Astrocyte (in vitro differentiated cells and primary cell): ENCODE measurements at regions not wholly inside any gene's neighbourhood (a gene's known extent, or its start where the extent isn't known, plus 50 kb on each side); places are given as distances from the start of the nearest gene placed in this dataset.

Experiments
- DNase-seq: peaks from one replicate; pipeline ENCODE4 v3.0.0-alpha.2; 2010; ENCODE audit warnings: low read depth
- FAIRE-seq: peaks from 2 replicates; lab custom pipeline; 2011; peaks lifted over from hg19 to GRCh38; lab: Jason Lieb, UNC
- H2AFZ ChIP-seq: 2 replicates; pipeline ENCODE4 v1.6.0; 2012; ENCODE audit warnings: low read depth, low read length, inconsistent platforms
- H3K27ac ChIP-seq: 2 replicates; pipeline ENCODE4 v1.5.1; 2011; ENCODE audit warnings: low read depth, low read length, inconsistent platforms
- H3K27me3 ChIP-seq: 2 replicates; pipeline ENCODE4 v1.6.0; 2011; ENCODE audit warnings: low read length, inconsistent platforms; ENCODE audit not compliant: insufficient read depth
- H3K36me3 ChIP-seq: 2 replicates; pipeline ENCODE4 v1.5.1; 2011; ENCODE audit warnings: low read length, inconsistent platforms; ENCODE audit not compliant: insufficient read depth
- H3K4me1 ChIP-seq: 2 replicates; pipeline ENCODE4 v1.5.1; 2011; ENCODE audit warnings: low read length, inconsistent platforms; ENCODE audit not compliant: insufficient read depth
- H3K4me2 ChIP-seq: 2 replicates; pipeline ENCODE4 v1.6.0; 2012; ENCODE audit warnings: low read length, inconsistent platforms
- H3K4me3 ChIP-seq: 2 replicates; pipeline ENCODE4 v1.5.1; 2011; ENCODE audit warnings: low read depth, mild to moderate bottlenecking, low read length, inconsistent platforms; ENCODE audit not compliant: insufficient read depth
- H3K79me2 ChIP-seq: 2 replicates; pipeline ENCODE4 v1.6.0; 2012; ENCODE audit warnings: mild to moderate bottlenecking, low read length, inconsistent platforms; ENCODE audit not compliant: insufficient read depth
- H3K9ac ChIP-seq: 2 replicates; pipeline ENCODE4 v1.6.0; 2012; ENCODE audit warnings: mild to moderate bottlenecking, low read length, inconsistent platforms
- H3K9me3 ChIP-seq: 2 replicates; pipeline ENCODE4 v1.5.1; 2012; ENCODE audit warnings: low read depth, mild to moderate bottlenecking, low read length, inconsistent platforms; ENCODE audit not compliant: insufficient read depth
- H4K20me1 ChIP-seq: 2 replicates; pipeline ENCODE4 v1.6.0; 2012; ENCODE audit warnings: low read length, inconsistent platforms; ENCODE audit not compliant: insufficient read depth
- H3K27ac Mint-ChIP-seq: one replicate; pipeline ENCODE4 v1.8.0; 2021; ENCODE audit warnings: mild to moderate bottlenecking, mixed read lengths; ENCODE audit not compliant: unreplicated experiment
- H3K27me3 Mint-ChIP-seq: one replicate; pipeline ENCODE4 v1.8.0; 2021; ENCODE audit warnings: low read depth, mixed read lengths; ENCODE audit not compliant: unreplicated experiment
- H3K36me3 Mint-ChIP-seq: one replicate; pipeline ENCODE4 v1.8.0; 2021; ENCODE audit warnings: low read depth, mixed read lengths; ENCODE audit not compliant: unreplicated experiment
- H3K4me1 Mint-ChIP-seq: one replicate; pipeline ENCODE4 v1.8.0; 2021; ENCODE audit warnings: low read depth, mixed read lengths; ENCODE audit not compliant: unreplicated experiment
- H3K4me3 Mint-ChIP-seq: one replicate; pipeline ENCODE4 v1.8.0; 2021; ENCODE audit warnings: mild to moderate bottlenecking, moderate library complexity, mixed read lengths; ENCODE audit not compliant: unreplicated experiment
- H3K9me3 Mint-ChIP-seq: one replicate; pipeline ENCODE4 v1.8.0; 2021; ENCODE audit warnings: mild to moderate bottlenecking, mixed read lengths; ENCODE audit not compliant: unreplicated experiment
- EZH2 ChIP-seq: IDR thresholded peaks from 2 replicates; pipeline ENCODE4 v1.6.1; 2012; ENCODE audit warnings: mild to moderate bottlenecking, low read length, inconsistent platforms; ENCODE audit not compliant: insufficient read depth
- TF ChIP-seq, protein P1 (sequence below): IDR thresholded peaks from 2 replicates; pipeline ENCODE4 v1.5.1; 2011; ENCODE audit warnings: low read depth, mild to moderate bottlenecking, inconsistent platforms, low read length, moderate library complexity; ENCODE audit not compliant: insufficient read depth

DNA sequence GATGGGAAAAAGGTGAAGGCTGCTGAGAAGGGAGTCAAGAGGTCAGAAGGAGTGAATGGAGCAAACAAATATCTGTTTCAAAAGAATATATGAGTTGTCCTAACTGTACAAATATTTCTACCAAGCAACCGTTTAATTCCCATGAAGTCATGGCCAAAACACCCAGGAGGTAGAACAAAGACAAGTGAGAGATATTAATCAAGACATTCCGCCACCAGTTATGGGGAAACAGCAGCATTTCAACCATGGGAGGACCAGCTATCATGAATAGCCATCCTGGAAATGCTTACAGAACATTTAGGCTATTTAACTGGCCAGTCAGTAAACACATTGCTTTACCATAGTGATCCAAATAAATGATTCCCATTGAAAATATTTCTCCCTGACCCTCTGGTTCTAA lies 396.3 kb downstream of the IRS1 start:
- DNase-seq: peak; percentile 56
- no peak overlapping the region for H3K4me2 ChIP-seq
- Mint-ChIP-seq H3K27ac (no peak overlapping the region), H3K27me3 (no peaks in the 10 kb centered on the region), H3K4me3 (no peak overlapping the region), H3K4me1 (peaks cover 6% of the 10 kb centered on the region), H3K36me3 (no peaks in the 10 kb centered on the region), H3K9me3 (peaks cover 10% of the 10 kb centered on the region)
- H4K20me1 ChIP-seq: no peaks in the 10 kb centered on the region
- no peak overlapping the region for H3K9ac ChIP-seq
- peak; percentile 20 for FAIRE-seq
- H3K79me2 ChIP-seq: no peaks in the 10 kb centered on the region
- H3K9me3 ChIP-seq: no peaks in the 10 kb centered on the region
- no peaks in the 10 kb centered on the region for H3K36me3 ChIP-seq
- no peak overlapping the region for H3K27ac ChIP-seq
- H3K27me3 ChIP-seq: no peaks in the 10 kb centered on the region
- H2AFZ ChIP-seq: no peak overlapping the region
- H3K4me3 ChIP-seq: no peak overlapping the region
- H3K4me1 ChIP-seq: no peaks in the 10 kb centered on the region
- TF ChIP-seq, protein P1, sequence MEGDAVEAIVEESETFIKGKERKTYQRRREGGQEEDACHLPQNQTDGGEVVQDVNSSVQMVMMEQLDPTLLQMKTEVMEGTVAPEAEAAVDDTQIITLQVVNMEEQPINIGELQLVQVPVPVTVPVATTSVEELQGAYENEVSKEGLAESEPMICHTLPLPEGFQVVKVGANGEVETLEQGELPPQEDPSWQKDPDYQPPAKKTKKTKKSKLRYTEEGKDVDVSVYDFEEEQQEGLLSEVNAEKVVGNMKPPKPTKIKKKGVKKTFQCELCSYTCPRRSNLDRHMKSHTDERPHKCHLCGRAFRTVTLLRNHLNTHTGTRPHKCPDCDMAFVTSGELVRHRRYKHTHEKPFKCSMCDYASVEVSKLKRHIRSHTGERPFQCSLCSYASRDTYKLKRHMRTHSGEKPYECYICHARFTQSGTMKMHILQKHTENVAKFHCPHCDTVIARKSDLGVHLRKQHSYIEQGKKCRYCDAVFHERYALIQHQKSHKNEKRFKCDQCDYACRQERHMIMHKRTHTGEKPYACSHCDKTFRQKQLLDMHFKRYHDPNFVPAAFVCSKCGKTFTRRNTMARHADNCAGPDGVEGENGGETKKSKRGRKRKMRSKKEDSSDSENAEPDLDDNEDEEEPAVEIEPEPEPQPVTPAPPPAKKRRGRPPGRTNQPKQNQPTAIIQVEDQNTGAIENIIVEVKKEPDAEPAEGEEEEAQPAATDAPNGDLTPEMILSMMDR: no peak
- no peak for TF ChIP-seq EZH2

DNA sequence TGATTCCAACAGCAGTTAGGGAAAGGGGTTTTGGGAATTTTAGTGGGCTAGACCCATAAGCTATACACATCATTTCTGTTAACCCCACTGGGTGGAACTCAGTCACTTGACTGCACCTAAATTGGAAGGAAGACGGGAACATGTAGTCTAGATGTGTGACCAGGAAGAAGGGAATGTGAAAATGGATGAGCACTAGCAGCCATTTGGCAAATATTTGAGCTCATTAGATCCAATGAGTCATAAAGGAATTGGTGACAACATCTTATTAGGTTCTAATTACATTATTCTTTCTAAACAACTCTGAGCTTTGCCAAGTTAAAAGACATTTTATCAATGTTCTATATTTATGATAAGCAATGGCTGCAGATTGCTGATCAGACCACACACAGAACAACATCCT lies 400.6 kb downstream of the IRS1 start:
- no peak overlapping the region for H3K27ac ChIP-seq
- no peaks in the 10 kb centered on the region for H3K36me3 Mint-ChIP-seq
- H4K20me1 ChIP-seq: no peaks in the 10 kb centered on the region
- H3K27me3 Mint-ChIP-seq: no peaks in the 10 kb centered on the region
- FAIRE-seq (no peak), DNase-seq (no peak)
- TF ChIP-seq, protein P1: no peak
- TF ChIP-seq EZH2: no peak
- no peaks in the 10 kb centered on the region for H3K36me3 ChIP-seq
- H3K4me2 ChIP-seq: no peak overlapping the region
- H3K27ac Mint-ChIP-seq: no peak overlapping the region
- H3K79me2 ChIP-seq: no peaks in the 10 kb centered on the region
- no peaks in the 10 kb centered on the region for H3K9me3 ChIP-seq
- H3K4me3 ChIP-seq: no peak overlapping the region
- H3K4me1 ChIP-seq: no peaks in the 10 kb centered on the region
- H3K4me3 Mint-ChIP-seq: no peak overlapping the region
- peaks cover 3% of the 10 kb centered on the region for H3K4me1 Mint-ChIP-seq
- no peak overlapping the region for H2AFZ ChIP-seq
- H3K27me3 ChIP-seq: no peaks in the 10 kb centered on the region
- H3K9ac ChIP-seq: no peak overlapping the region
- peaks cover 10% of the 10 kb centered on the region for H3K9me3 Mint-ChIP-seq

DNA sequence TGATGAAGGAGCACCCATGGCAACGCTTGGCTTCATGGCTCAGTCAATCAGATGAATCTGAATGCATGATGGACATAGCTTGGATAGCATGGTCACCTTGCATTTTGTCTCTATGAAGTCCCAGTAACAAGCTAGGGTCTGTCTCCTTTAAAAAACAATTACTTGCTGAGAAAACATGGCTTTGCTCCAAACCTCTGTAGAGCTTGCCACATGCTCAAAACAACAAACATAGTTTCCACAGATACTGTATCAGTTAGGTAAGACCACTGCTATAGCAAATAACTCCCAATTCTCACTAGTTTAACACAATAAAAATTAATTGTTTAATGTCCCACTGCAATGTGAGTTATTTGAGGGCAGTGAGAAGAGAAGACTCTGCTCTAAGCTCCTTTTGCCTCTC lies 401.0 kb downstream of the IRS1 start:
- FAIRE-seq: no peak
- no peak for TF ChIP-seq EZH2
- TF ChIP-seq, protein P1: no peak

More for the DNA sequence above, 401.0 kb downstream of the IRS1 start:
- Mint-ChIP-seq H3K4me1 (peaks cover 3% of the 10 kb centered on the region), H3K36me3 (no peaks in the 10 kb centered on the region), H3K27ac (no peak overlapping the region), H3K27me3 (no peaks in the 10 kb centered on the region), H3K9me3 (peaks cover 10% of the 10 kb centered on the region), H3K4me3 (no peak overlapping the region)
- Histone ChIP-seq H3K27me3 (no peaks in the 10 kb centered on the region), H3K9me3 (no peaks in the 10 kb centered on the region), H3K4me2 (no peak overlapping the region), H4K20me1 (no peaks in the 10 kb centered on the region), H3K79me2 (no peaks in the 10 kb centered on the region), H3K36me3 (no peaks in the 10 kb centered on the region), H3K4me3 (no peak overlapping the region), H3K27ac (no peak overlapping the region), H3K9ac (no peak overlapping the region), H3K4me1 (no peaks in the 10 kb centered on the region), H2AFZ (no peak overlapping the region)
- DNase-seq: no peak
